ENCODE measurements at regions not wholly inside any gene's neighbourhood (a gene's known extent, or its start where the extent isn't known, plus 50 kb on each side); places are given as distances from the start of the nearest gene placed in this dataset.

GRCh38 chr21:15207231-15207630 is 142.4 kb upstream of the NRIP1 start:
- Histone ChIP-seq H4K5ac (ENCODE audit: insufficient read length, low read depth, low read length) (no peak overlapping the region), H4K8ac (replicated peaks; ENCODE audit: insufficient read length, low read depth, low read length) (no peak overlapping the region), H2AK5ac (ENCODE audit: insufficient read length, low read length) (no peak overlapping the region), H3K14ac (ENCODE audit: insufficient read depth, low read length) (no peak overlapping the region), H3K9me3 (ENCODE audit: control insufficient read depth, low read depth, low read length) (no peaks in the 10 kb centered on the region), H3K27ac (ENCODE audit: insufficient read length, low read depth, low read length) (no peak overlapping the region), H3K79me1 (ENCODE audit: insufficient read depth, low read depth, low read length, poor library complexity, severe bottlenecking) (no peaks in the 10 kb centered on the region), H2BK12ac (ENCODE audit: insufficient read length, low read depth, low read length) (no peak overlapping the region), H3K9ac (ENCODE audit: extremely low read depth, insufficient read length, low read length) (no peak overlapping the region), H3K4ac (ENCODE audit: low read depth, low read length) (no peak overlapping the region), H3K4me2 (ENCODE audit: insufficient read depth, insufficient read length, low read length) (no peak overlapping the region), H2BK120ac (ENCODE audit: low read depth, low read length, poor library complexity, severe bottlenecking) (no peak overlapping the region), H3K79me2 (ENCODE audit: insufficient read depth, low read length) (no peaks in the 10 kb centered on the region), H3K4me1 (ENCODE audit: insufficient read depth, low read length) (no peaks in the 10 kb centered on the region), H2BK20ac (ENCODE audit: low read depth, low read length, poor library complexity, severe bottlenecking) (no peak overlapping the region), H3K18ac (ENCODE audit: insufficient read length, low read depth, low read length) (no peak overlapping the region), H3K23me2 (ENCODE audit: insufficient read length, low read depth, low read length, poor library complexity, severe bottlenecking) (no peaks in the 10 kb centered on the region), H2AFZ (ENCODE audit: low read length) (no peak overlapping the region), H3K56ac (ENCODE audit: insufficient read length, low read depth, low read length) (no peak overlapping the region), H3T11ph (ENCODE audit: low read length) (no peak overlapping the region), H3K27me3 (ENCODE audit: insufficient read depth, low read length) (no peaks in the 10 kb centered on the region), H2BK5ac (ENCODE audit: insufficient read length, low read length) (no peak overlapping the region), H4K20me1 (ENCODE audit: control insufficient read depth, insufficient read depth, insufficient read length) (no peaks in the 10 kb centered on the region), H3K23ac (ENCODE audit: insufficient read length, low read depth, low read length) (no peak overlapping the region), H4K91ac (ENCODE audit: insufficient read length, low read depth, low read length) (no peak overlapping the region), H2BK15ac (ENCODE audit: low read depth, low read length) (no peak overlapping the region)
- Mint-ChIP-seq H3K27me3 (ENCODE audit: low read depth) (peaks cover 1% of the 10 kb centered on the region; the same call in 1 of the 2 replicates), H3K36me3 (ENCODE audit: insufficient read depth in 1 of 3, low read depth in 3 of 3) (no peaks in the 10 kb centered on the region), H3K27ac (no peak overlapping the region), H3K4me1 (peaks cover 0 to 4% of the 10 kb centered on the region in 2 experiments; a peak in 1 of 4 replicates), H3K9me3 (no peaks in the 10 kb centered on the region), H3K4me3 (no peak overlapping the region)
- no peak for DNase-seq
- no CpG with 5 or more reads among the region's 4 CpGs for WGBS (ENCODE audit: extremely low coverage, insufficient read length, low lambda C conversion rate)
- TF ChIP-seq, protein P1, sequence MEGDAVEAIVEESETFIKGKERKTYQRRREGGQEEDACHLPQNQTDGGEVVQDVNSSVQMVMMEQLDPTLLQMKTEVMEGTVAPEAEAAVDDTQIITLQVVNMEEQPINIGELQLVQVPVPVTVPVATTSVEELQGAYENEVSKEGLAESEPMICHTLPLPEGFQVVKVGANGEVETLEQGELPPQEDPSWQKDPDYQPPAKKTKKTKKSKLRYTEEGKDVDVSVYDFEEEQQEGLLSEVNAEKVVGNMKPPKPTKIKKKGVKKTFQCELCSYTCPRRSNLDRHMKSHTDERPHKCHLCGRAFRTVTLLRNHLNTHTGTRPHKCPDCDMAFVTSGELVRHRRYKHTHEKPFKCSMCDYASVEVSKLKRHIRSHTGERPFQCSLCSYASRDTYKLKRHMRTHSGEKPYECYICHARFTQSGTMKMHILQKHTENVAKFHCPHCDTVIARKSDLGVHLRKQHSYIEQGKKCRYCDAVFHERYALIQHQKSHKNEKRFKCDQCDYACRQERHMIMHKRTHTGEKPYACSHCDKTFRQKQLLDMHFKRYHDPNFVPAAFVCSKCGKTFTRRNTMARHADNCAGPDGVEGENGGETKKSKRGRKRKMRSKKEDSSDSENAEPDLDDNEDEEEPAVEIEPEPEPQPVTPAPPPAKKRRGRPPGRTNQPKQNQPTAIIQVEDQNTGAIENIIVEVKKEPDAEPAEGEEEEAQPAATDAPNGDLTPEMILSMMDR (conservative IDR thresholded peaks at IDR 0.05): no peak
